ENCODE measurements at regions not wholly inside any gene's neighbourhood (a gene's known extent, or its start where the extent isn't known, plus 50 kb on each side); places are given as distances from the start of the nearest gene placed in this dataset.

DNA sequence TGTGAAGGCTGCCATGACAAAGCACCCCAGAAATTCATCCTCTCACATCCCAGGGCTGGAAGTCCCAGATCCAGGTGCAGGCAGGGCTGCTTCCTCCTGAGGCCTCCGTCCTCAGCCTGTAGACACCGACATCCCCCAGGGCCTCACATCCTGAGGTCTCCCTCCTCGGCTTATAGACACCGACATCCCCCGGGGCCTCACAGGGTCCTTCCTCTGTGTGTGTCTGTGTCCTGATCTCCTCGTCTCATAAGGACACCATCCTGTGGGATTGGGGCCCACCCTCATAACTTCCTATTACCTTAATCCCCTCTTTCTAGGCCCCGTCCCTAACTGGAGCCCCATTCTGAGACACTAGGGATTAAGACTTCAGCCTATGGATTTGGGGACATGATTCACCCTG, 92.0 kb upstream of the SNTG2 start:
- no peak for DNase-seq

DNA sequence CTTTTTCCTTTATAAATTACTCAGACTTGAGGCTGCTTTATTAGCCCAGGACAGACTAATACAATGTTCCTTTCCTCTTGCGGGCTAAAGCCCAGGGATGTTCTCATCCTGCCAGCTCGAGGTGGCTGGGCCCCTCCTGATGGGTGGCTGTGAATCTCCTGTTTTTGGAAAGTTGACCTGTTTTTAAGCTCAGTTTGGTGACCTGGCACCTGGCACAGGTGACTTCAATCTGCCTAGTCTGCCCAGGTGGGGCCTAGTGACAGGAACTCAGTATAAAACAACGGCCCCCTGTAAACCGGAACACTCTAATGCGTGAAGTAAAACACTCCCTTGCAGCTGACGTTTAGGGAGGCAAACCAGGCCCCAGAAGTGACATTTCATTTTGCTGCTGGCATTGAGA, 92.7 kb upstream of the SNTG2 start:
- no peak for DNase-seq

DNA sequence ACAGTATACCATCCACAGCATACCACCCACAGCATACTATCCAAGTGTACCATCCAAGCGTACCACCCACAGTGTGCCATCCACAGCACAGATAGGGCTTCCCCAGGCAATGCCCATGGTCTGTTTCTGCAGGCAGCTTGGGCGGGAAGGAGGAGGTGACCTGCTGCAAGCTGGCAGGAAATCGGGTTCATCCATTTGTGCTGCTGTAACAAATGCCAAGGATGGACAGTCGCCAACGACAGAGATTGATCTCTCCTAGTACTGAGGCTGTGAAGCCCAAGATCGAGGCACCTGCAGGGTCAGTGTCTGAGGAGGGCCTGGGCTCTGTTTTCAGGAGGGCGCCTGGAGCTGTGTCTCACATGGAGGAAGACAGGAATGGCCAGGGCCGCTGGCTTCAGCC, 93.6 kb upstream of the SNTG2 start:
- no peak for DNase-seq

DNA sequence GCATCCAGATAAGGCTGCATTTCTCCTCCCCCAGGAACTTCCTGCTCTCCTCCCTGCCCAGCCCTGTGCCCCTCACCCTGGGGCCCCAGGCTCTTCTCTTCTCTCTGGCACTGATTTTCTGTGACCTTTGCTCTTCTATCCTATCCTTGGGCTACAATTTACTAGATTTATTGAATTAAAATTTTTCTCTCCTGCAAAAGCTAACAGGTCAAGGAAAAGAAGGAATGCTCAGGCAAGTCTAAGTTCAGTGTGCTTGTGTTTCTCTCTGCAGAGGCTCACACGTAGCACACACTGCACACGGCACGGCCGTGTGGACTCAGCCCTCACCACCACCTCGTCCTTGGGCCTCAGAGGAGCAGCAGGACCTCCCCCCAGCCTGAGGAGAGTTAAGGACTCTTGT, 94.2 kb upstream of the SNTG2 start:
- no peak for DNase-seq

DNA sequence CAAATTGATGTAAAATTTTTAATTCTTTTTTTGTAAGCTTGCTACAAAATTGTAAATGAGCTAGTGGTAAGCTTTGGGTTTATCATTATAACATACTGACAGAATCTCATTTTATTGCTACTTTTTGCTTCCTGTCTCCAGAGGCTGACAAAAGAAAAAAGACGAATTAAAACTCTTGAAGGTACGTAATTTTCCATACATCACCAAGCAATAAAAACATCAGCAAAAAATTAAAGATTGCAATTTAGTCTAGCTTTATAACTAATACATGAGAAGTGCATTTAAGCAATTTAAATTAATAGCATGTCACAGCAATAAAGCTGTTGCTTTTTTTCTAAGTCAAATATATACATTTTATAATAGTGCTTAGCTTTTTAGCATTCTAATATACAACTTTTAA, 94.6 kb upstream of the SNTG2 start:
- DNase-seq, result no peak

DNA sequence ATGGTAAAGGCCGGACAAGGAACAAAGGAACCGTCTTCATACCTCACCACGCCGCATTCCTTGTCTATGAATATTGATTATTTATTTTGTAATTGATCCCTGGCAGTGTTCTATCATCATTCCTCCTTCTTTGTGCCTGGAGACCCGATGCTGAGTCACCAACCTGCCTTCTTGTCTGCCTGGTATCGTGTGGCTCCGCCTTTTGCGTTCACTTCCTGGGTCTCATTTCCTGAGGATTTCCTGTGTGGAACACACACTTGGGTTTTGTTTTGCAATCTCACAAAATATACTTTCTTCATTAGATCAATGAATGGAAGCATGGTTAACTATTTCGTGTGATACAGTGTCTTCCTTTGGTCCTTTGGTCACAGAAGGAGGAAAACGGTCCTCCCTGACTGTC, 95.5 kb upstream of the SNTG2 start:
- DNase-seq, result no peak

DNA sequence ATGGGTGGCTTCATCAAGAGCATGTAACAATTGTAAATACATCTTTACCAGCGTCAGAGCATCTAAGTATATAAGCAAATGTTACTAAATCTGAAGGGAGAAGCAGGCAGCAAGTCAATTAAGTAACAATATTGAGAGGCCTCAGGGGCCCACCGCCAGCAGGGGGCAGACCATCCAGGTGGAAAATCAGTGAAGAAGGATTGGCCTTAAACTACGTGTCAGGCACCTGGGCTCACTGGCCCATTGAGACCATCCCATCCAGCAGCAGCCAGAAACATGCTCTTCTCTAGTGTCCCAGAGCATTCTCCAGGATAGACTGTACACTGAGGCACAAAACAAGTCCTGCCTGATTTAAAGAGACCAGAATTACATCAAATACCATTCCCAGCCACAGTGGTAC, 96.2 kb upstream of the SNTG2 start:
- peak; percentile 75 for DNase-seq

DNA sequence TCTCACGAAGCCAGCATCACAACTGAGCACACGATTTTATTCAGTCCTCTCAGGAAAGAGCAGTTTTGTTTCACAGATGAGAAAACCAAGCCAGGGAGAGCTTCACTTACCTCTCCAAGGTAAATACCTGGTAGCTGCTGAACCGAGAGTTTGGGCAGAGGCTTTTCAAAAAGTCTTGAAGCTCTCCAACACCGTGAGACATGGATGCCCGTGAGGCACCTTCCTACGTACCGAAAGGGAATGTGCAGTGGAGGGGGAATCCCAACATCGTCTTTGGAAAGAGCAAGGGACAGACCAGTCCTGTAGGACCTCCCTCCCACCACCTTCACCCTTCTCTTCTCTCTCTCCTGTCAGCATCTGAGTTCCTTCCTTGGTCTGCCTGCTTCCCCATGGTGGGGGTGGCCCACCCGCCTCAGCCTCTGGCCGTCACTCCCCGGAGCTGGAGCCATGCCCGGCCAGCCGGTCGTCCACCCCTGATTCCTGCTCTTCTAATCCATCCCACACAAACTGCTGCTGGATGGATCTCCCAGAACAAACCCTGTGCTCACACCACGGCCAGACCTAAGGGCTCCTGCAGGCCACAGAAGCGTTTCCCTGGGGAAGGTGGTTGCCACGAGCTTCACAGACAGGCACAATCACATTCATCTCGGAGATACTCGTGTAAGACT, 97.3 kb upstream of the SNTG2 start:
- DNase-seq, result no peak

DNA sequence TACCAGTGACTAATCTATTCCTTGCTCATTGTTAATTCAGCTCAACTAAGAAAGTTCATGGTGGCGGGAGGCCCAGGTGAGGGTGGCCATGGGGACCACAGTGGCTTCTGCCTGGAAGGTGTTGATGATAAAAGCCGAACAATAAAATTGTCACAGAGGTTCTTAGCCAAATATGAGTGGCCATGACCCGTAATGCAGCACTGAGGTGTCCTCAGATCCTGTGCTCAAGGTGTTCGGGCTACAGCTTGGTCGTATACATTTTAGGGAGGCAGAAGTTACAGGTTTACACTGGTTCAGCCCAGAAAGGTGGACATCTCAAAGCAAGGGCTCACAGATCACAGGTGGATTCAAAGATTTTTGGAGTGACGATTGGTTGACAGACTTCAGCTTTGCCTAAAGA, 98.5 kb upstream of the SNTG2 start:
- no peak for DNase-seq

DNA sequence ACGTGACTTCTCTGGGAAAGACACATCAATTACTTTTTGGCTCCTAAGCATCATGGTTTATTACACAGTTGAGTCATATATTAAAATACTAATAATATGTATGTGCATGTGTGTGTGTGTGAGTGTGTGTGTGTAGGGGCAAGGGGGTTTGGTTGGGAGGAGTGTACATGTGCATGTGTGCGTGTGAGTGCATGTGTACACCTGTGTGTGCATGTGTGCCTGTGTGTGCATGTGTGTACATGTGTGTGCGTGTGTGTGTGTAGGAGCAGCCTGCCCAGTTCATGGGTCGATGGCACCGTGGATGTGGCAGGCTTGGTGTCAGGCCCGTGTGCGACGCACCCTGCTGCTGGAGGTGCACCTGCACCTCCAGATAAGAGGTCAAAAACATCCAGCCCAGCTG, 99.0 kb upstream of the SNTG2 start:
- DNase-seq, result no peak

DNA sequence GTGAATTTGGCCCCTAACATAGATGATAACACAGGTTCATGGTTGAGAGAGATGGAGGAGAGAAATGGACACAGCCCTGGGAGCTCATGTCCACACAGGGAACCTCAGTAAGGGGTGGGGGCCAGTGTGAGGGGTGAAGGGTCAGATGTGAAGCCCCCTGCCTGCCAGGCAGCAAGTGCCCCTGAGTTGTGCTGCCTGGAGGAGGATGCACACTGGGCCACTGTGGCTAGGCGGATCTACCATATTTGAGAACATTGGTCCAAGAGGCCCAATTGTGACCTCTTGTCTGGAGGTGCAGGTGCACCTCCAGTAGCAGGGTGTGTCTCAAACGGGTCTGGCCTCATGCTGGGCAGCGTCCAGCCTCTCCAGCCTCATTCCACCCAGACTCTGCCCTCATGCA, 99.6 kb upstream of the SNTG2 start:
- DNase-seq, result no peak

DNA sequence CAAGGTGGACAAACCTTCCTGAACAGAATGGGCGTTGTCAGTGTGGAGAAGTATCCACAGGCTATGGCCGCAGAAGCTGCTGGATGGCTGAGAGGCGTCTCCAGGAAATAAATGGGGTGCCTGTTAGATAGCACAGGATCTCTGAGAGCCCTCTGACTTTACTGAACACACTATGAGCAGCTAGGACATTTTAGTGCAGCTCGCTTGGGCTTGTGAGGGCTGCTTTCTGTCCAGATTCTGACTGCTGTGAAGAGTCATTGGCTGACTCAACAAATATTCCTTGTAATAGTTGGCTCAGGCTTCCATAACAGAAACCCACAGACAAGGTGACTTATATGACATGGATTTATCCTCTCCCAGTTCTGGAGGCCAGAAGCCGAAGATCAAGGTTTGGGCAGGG, 100.2 kb upstream of the SNTG2 start:
- no peak for DNase-seq

DNA sequence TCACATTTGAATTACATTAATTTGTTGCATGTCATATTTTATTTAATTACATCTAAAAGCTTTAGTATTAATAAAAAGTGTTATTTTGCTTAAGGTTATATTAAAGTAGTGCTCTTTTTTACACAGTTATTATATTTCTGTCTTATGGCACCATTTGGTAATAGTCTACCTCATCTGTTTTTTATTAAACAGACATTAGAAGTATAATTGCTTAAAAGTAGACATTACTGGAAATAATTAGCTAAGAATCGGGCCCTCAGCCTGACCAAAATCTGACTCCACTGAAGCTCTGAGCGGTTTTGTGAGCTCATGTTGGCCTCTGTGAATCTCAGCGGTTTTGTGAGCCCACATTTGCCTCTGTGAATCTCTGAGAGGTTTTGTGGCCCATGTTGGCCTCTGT, 102.5 kb upstream of the SNTG2 start:
- DNase-seq, result no peak

DNA sequence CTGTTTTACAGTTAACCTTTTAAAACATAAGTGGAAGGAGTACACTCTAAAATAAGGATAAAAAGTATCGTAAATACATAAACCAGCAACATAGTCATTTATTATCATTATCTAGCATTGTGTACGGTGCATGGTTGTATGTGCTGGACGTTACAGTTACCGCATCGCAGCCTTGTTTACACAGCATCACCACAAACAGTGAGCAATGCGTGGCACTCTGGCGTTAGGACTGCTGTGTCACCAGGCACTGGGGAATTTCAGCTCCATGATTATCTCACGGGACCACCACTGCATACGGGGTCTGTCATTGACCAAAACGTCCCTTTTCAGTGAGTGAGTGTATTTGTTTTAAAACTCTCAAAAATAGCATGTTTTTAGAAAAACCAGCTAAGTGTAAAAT, 103.0 kb upstream of the SNTG2 start:
- DNase-seq, result no peak

DNA sequence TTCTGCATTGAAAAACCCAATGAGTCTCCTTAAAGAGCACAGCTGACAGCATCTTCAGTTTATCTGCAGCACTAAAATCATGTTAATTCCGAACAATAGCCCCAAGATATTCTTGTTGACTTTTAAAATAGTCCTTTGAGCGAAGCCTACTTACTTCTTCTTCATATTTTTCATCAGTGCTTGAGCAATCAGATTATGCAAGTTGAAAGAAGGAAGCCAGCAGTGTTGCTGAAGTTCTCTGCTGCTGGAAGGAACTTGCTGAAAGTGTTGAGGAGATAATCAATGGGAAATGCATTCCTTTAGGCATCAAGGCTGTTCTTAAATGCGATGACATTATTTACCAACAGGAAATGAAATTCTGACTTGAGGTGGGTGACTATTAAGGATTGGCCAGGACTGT, 105.9 kb upstream of the SNTG2 start:
- DNase-seq, result no peak

DNA sequence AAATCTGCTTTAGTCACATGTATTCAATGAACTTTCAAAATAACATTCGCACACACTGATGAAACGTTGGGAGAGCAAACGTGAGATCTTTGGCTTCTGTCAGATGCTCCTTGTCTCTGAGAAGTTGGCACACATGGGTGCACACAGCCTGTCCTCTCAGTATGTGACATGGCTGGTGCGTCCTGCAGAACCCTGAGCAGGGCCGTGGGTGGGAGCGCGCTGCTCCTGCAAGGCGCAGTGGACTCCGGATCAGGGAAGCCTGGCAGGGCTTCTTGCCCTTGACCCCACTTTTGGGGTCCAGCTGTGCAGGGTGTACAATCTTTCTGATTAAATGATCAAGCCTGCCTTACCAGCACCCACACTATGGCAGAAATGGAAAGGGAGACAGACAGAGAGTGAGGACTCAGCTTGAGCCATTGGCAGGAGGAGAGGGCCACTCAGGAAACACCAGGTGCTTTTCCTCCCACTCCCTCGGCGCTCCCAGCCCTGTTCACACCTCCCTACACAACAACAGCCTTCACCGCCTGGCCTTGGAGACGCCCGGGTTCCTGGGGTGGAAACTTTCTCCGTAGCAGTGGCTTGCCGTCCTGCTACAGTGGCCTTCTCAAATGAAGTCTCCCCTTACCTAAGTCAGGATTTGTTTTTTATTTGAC, 108.4 kb upstream of the SNTG2 start:
- DNase-seq, result no peak

DNA sequence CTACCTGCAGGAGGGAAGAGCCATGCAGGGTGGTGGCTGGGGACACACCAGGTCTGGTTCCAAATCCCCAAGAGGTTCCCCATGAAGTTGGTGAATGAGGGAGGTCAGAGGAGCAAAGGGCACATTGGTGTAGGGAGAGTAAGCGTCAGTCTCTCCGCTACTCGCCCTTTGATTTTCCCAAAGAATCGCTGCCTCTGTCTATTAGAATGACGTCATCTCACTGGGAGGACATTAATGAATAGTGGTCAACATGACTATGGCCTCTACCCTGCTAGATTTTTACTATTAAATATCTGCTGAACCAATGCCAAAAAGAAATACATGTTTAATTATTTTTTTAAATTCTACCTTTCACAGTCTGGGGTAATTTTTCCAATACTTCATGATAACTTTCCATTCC, 109.6 kb upstream of the SNTG2 start:
- no peak for DNase-seq

DNA sequence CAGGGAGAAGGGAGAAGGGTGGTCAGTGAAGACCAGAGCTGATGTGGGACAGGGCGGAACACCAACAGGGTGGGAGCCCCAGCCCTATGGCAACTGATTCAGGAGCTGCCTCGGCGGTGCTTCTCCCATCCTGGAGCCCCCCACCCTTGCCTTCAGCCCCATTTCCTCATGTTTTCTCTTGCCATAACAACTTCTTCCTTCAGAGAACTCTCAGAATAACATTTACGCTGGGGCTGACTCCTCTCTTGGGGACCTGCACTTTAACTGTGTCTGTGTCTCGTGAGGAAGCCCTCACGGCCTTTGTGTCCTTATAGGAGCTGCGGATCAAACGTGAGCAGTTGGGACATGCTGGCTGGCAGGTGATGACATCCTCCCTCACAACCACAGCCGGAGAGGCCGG, 116.4 kb upstream of the SNTG2 start:
- no peak for DNase-seq

DNA sequence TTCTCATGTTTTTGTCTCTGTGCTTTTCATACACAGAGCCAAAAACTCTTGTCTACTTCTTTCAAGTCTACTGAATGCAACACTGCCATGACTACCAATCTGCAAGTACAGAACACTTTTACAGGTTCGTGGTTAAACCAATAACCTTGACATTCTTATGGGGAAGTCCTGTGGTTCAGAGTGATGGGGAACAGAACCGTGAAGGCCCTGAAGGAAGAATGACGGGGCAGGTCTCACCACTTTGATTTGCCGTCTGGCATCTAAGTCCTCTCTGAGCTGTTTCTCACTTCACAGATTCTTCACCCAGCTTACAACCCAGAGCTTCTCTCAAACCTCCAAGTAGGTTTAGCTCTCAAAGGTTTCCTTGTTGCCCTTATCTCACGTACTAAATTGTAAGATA, 117.5 kb upstream of the SNTG2 start:
- no peak for DNase-seq

DNA sequence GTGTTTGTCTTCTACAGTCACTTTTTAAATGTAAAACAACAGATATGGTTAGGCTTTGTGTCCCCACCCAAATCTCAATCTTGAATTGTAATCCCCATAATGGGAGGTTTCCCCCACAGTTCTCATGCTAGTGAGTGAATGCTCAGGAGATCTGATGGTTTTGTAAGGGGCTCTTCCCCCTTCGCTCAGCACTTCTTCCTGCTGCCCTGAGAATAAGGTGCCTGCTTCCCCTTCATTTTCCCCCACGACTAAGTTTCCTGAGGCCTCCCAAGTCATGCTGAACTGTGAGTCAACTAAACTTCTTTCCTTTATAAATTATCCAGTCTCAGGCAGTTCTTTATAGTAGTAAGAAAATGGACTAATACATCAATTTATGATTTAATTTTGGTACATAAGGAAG, 118.0 kb upstream of the SNTG2 start:
- no peak for DNase-seq

DNA sequence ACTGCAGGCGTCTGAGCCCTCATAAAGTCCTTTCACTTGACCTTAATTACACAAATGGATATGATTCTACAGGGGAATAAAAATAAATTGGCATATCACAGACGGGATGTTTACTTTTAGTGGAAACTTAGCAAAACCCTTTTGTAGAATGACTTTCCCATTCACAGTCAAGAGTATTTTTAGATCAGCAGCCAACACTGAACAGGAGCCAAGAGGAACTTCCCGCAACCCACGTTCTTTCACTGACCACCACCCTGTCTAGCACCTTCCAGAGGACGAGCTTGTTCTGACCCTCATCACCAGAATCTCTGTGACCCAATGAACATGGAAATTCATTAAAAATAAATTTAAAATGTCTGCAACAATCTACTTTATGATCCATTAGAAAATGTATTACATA, 119.0 kb upstream of the SNTG2 start:
- DNase-seq, result no peak

DNA sequence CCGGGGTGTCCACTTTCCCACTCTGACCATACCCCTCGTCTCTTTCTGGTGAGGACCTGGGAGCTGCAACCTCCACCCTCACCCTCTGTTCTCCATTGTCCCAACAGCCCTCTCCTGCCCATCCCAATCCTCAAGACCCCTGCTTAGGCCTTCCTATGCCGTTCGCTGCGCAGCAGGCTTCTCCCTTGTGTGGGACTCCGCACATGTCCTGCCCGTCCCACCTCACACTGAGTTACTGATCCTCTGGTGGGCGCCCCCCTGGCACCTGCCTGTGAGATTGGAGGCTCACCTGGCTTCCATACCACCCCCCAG, 119.5 kb upstream of the SNTG2 start:
- no peak for DNase-seq

DNA sequence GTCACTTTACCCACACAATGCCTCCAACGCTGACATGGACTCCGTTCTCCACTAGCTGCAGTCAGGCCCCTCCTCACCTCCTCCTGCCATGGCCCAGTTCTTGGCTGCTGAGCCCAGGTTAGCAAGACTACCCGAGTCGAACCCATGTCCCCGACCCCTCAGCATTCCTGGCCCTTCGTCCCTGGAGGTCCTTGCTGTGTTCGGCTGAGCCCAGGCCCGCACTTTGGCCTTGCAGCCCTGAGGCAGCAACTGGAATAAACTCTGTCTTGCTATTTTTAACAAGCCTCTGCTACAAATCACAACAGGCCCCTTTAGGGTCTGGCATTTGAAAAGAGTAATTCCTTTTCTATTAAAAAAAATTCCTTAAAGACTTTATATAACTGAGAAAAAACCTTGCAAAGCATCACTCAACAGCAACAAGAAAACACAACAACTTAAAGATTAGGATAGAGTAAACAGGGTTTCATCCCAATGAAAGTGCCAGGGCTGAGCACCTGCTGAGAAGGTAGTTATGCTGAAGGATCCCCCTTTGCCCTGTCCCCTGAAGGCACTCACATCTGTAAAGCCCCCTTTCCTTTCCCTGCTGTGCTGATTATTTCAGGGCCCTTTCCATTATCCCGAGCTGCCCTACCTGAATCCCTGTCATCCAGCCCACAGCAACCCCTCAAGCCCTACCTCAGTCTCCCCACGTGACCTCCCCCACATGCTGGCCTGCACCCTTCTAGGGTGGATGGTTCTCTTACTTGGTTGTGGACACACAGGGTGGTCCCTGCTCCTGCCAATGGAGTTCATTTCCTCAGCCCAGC, 120.0 kb upstream of the SNTG2 start:
- no peak for DNase-seq

DNA sequence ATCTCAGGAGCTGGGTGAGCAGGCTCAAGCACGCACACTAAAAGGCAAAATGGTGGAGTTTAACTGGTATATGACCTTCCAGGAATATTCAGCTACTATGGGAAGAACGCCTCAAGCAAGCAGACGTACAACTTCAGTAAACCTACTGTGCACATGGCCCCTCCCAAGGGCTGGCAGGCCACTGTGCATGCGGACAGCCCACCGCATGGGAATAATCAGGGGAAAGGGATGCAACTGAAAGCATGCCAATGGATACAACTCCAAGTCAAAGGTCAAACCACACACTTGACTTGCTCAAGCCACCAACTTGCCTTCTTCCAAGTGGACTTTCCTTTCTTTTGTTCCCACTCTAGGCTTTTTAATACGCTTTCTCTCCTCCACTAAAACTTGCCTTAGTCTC, 121.6 kb upstream of the SNTG2 start:
- DNase-seq, result no peak

DNA sequence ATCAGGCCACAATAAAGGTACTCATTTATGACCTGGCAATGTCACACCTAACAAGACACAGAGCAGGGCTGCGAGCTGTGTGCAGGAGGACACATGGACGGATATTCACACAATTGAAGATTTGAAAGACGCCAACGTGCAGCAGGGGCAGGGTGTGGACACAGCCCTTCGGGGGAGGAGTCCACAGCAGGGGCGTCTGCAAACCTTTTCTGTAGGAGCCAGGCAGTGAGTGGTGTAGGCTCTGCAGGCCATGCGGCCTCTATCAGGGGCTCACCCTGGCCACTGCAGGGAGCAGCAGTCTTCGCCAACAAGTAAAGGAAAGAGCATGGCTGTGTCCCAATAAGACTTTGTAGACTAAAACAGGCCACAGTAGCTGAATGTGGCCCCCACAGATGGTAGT, 125.7 kb upstream of the SNTG2 start:
- no peak for DNase-seq
